ENCODE measurements at regions not wholly inside any gene's neighbourhood (a gene's known extent, or its start where the extent isn't known, plus 50 kb on each side); places are given as distances from the start of the nearest gene placed in this dataset.

GRCh38 chr5:143930561-143930960 is 118.6 kb downstream of the HMHB1 start:
- TF ChIP-seq POLR2A (IDR thresholded peaks at IDR 0.05) (no peak), EP300 (IDR thresholded peaks at IDR 0.05) (no peak), POLR2AphosphoS5 (IDR thresholded peaks at IDR 0.05) (no peak), CTCF (IDR thresholded peaks at IDR 0.05) (no peak)
- Histone ChIP-seq H3K36me3 (no peaks in the 10 kb centered on the region), H3K9me3 (no peaks in the 10 kb centered on the region), H3K4me1 (no peaks in the 10 kb centered on the region), H3K27me3 (no peaks in the 10 kb centered on the region), H3K27ac (no peak overlapping the region), H3K4me3 (no peak overlapping the region)
- DNase-seq (ENCODE audit: low spot score in 2 of 2): no peak

GRCh38 chr5:143931476-143931875 is 119.5 kb downstream of the HMHB1 start:
- 80% methylated on average over 2 of the region's 4 CpGs for WGBS
- DNase-seq (ENCODE audit: low spot score in 2 of 2): no peak
- H3K27ac ChIP-seq: no peak overlapping the region
- no peak overlapping the region for H3K4me3 ChIP-seq
- no peaks in the 10 kb centered on the region for H3K36me3 ChIP-seq
- no peaks in the 10 kb centered on the region for H3K27me3 ChIP-seq
- no peak for TF ChIP-seq POLR2A (IDR thresholded peaks at IDR 0.05)
- TF ChIP-seq CTCF (IDR thresholded peaks at IDR 0.05): no peak
- no peak for TF ChIP-seq EP300 (IDR thresholded peaks at IDR 0.05)
- H3K4me1 ChIP-seq: no peaks in the 10 kb centered on the region
- H3K9me3 ChIP-seq: no peaks in the 10 kb centered on the region

- WGBS: 92% methylated on average over 1 of the region's 1 CpG
- H3K27ac ChIP-seq: no peak overlapping the region
- H3K4me1 ChIP-seq: no peaks in the 10 kb centered on the region
- DNase-seq (ENCODE audit: low spot score in 2 of 2): no peak
- H3K36me3 ChIP-seq: no peaks in the 10 kb centered on the region
- no peaks in the 10 kb centered on the region for H3K27me3 ChIP-seq
- H3K4me3 ChIP-seq: no peak overlapping the region
- H3K9me3 ChIP-seq: no peaks in the 10 kb centered on the region
- TF ChIP-seq POLR2A (IDR thresholded peaks at IDR 0.05) (no peak), EP300 (IDR thresholded peaks at IDR 0.05) (no peak), POLR2AphosphoS5 (IDR thresholded peaks at IDR 0.05) (no peak), CTCF (IDR thresholded peaks at IDR 0.05) (no peak)
Observed at GRCh38 chr5:143931986-143932385, 120.0 kb downstream of the HMHB1 start.

- H3K9me3 ChIP-seq: no peaks in the 10 kb centered on the region
- no peak overlapping the region for H3K4me3 ChIP-seq
- no peak for DNase-seq (ENCODE audit: low spot score in 2 of 2)
- 95% methylated on average over 1 of the region's 1 CpG for WGBS
- H3K27me3 ChIP-seq: no peaks in the 10 kb centered on the region
- TF ChIP-seq POLR2AphosphoS5 (IDR thresholded peaks at IDR 0.05): no peak
- no peak for TF ChIP-seq EP300 (IDR thresholded peaks at IDR 0.05)
- TF ChIP-seq CTCF (IDR thresholded peaks at IDR 0.05): no peak
- TF ChIP-seq POLR2A (IDR thresholded peaks at IDR 0.05): no peak
- H3K4me1 ChIP-seq: no peaks in the 10 kb centered on the region
- no peak overlapping the region for H3K27ac ChIP-seq
- H3K36me3 ChIP-seq: no peaks in the 10 kb centered on the region
Observed at GRCh38 chr5:143932584-143932983, 120.6 kb downstream of the HMHB1 start.

- TF ChIP-seq CTCF (IDR thresholded peaks at IDR 0.05): no peak
- TF ChIP-seq EP300 (IDR thresholded peaks at IDR 0.05): no peak
- no peak for TF ChIP-seq POLR2A (IDR thresholded peaks at IDR 0.05)
- no peak for TF ChIP-seq POLR2AphosphoS5 (IDR thresholded peaks at IDR 0.05)
- no peak for DNase-seq (ENCODE audit: low spot score in 2 of 2)
Observed at GRCh38 chr5:143933451-143933850, 121.5 kb downstream of the HMHB1 start.

More at GRCh38 chr5:143933451-143933850, 121.5 kb downstream of the HMHB1 start:
- Histone ChIP-seq H3K9me3 (no peaks in the 10 kb centered on the region), H3K4me1 (no peaks in the 10 kb centered on the region), H3K4me3 (no peak overlapping the region), H3K36me3 (no peaks in the 10 kb centered on the region), H3K27ac (no peak overlapping the region), H3K27me3 (no peaks in the 10 kb centered on the region)
- WGBS: 57% methylated on average over 3 of the region's 3 CpGs

Measured in suprapubic skin (tissue), 4 donors.